WTC11 (cell line): ENCODE measurements at regions not wholly inside any gene's neighbourhood (a gene's known extent, or its start where the extent isn't known, plus 50 kb on each side); places are given as distances from the start of the nearest gene placed in this dataset.

ENCODE experiments used
- CTCF ChIP-seq: fragments of 200-600 bp; IDR thresholded peaks from 2 replicates; pipeline ENCODE4 v1.8.0; 2022; ENCODE audit warnings: antibody characterized with exemption
- FOXP1 ChIP-seq: sonication (generic); formaldehyde crosslinking; IDR thresholded peaks from 2 replicates; pipeline ENCODE4 v1.8.0; 2022; ENCODE audit warnings: missing genetic modification reagents, mild to moderate bottlenecking, moderate library complexity, borderline replicate concordance
- MAX ChIP-seq: sonication (generic); formaldehyde crosslinking; IDR thresholded peaks from 2 replicates; pipeline ENCODE4 v1.8.0; 2022; ENCODE audit warnings: mild to moderate bottlenecking, missing genetic modification reagents
- TF ChIP-seq, protein P1 (sequence below): sonication (generic); formaldehyde crosslinking; IDR thresholded peaks from 2 replicates; pipeline ENCODE4 v1.8.1; 2022; ENCODE audit warnings: low read depth, mild to moderate bottlenecking, moderate library complexity, missing genetic modification reagents, borderline replicate concordance

GRCh38 chr1:188499690-188500089 is 1670.9 kb downstream of the PLA2G4A start:
- TF ChIP-seq CTCF (no peak), MAX (CRISPR knock-in tag) (no peak), FOXP1 (CRISPR knock-in tag) (no peak)
- TF ChIP-seq, protein P1, sequence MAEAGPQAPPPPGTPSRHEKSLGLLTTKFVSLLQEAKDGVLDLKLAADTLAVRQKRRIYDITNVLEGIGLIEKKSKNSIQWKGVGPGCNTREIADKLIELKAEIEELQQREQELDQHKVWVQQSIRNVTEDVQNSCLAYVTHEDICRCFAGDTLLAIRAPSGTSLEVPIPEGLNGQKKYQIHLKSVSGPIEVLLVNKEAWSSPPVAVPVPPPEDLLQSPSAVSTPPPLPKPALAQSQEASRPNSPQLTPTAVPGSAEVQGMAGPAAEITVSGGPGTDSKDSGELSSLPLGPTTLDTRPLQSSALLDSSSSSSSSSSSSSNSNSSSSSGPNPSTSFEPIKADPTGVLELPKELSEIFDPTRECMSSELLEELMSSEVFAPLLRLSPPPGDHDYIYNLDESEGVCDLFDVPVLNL = no peak
